GM19452 (cell line): ENCODE measurements at regions not wholly inside any gene's neighbourhood (a gene's known extent, or its start where the extent isn't known, plus 50 kb on each side); places are given as distances from the start of the nearest gene placed in this dataset.

Experiments used
- ATAC-seq: cut with Tn5 transposase; IDR thresholded peaks from one replicate; pipeline ENCODE4 v1.9.1; 2021; ENCODE audit not compliant: unreplicated experiment

GRCh38 chr1:209341673-209342420, 241.7 kb upstream of the CAMK1G start:
- ATAC-seq = no peak

- no peak for ATAC-seq
Observed at GRCh38 chr1:209342441-209343175, 240.9 kb upstream of the CAMK1G start.

- no peak for ATAC-seq
Observed at GRCh38 chr1:209343511-209343910, 240.0 kb upstream of the CAMK1G start.

- ATAC-seq = no peak
Observed at GRCh38 chr1:209344156-209344555, 239.4 kb upstream of the CAMK1G start.

GRCh38 chr1:209349363-209350308, 233.9 kb upstream of the CAMK1G start:
- no peak for ATAC-seq

- ATAC-seq = no peak
Observed at GRCh38 chr1:209353053-209353452, 230.5 kb upstream of the CAMK1G start.

GRCh38 chr1:209354111-209354839, 229.2 kb upstream of the CAMK1G start:
- ATAC-seq = peak; percentile 77

GRCh38 chr1:209354840-209355165, 228.7 kb upstream of the CAMK1G start:
- no peak for ATAC-seq

- ATAC-seq = no peak
Observed at GRCh38 chr1:209355415-209355814, 228.1 kb upstream of the CAMK1G start.

GRCh38 chr1:209356976-209357377, 226.5 kb upstream of the CAMK1G start:
- no peak for ATAC-seq

GRCh38 chr1:209363112-209363511, 220.4 kb upstream of the CAMK1G start:
- ATAC-seq = no peak

GRCh38 chr1:209364716-209365115, 218.8 kb upstream of the CAMK1G start:
- ATAC-seq = no peak

- no peak for ATAC-seq
Observed at GRCh38 chr1:209367061-209367772, 216.3 kb upstream of the CAMK1G start.

GRCh38 chr1:209368864-209369598, 214.5 kb upstream of the CAMK1G start:
- ATAC-seq = no peak

- ATAC-seq = no peak
Observed at GRCh38 chr1:209370241-209370995, 213.1 kb upstream of the CAMK1G start.

GRCh38 chr1:209375097-209375496, 208.4 kb upstream of the CAMK1G start:
- ATAC-seq = no peak

- no peak for ATAC-seq
Observed at GRCh38 chr1:209375671-209376365, 207.7 kb upstream of the CAMK1G start.

- ATAC-seq = no peak
Observed at GRCh38 chr1:209376774-209377173, 206.7 kb upstream of the CAMK1G start.
